Stimulated activated CD8-positive, alpha-beta memory T cell treated with anti-CD3 and anti-CD28 coated beads, Interleukin-2, amount 100 ng/mL, for 48 hours (primary cell): ENCODE measurements at regions not wholly inside any gene's neighbourhood (a gene's known extent, or its start where the extent isn't known, plus 50 kb on each side); places are given as distances from the start of the nearest gene placed in this dataset.
A peak's percentile ranks its signal among the peaks of the same experiment; 100 is the strongest.
"Not testable (repeated sequence)": the region's sequence is repeated elsewhere in the genome, so short reads cannot be mapped to it uniquely, and the experiment has no call there.

Experiments used
- DNase-seq, 2 donors: peaks; one replicate each; pipeline ENCODE4 v3.0.0-alpha.2; 2020; ENCODE audit warnings: low read depth in 2 of 2

GRCh38 chr2:87315183-87315902 lies 293.7 kb upstream of the PLGLB1 start:
- not testable (repeated sequence) for DNase-seq

GRCh38 chr2:87317193-87317592 lies 295.5 kb upstream of the PLGLB1 start:
- not testable (repeated sequence) for DNase-seq

DNA sequence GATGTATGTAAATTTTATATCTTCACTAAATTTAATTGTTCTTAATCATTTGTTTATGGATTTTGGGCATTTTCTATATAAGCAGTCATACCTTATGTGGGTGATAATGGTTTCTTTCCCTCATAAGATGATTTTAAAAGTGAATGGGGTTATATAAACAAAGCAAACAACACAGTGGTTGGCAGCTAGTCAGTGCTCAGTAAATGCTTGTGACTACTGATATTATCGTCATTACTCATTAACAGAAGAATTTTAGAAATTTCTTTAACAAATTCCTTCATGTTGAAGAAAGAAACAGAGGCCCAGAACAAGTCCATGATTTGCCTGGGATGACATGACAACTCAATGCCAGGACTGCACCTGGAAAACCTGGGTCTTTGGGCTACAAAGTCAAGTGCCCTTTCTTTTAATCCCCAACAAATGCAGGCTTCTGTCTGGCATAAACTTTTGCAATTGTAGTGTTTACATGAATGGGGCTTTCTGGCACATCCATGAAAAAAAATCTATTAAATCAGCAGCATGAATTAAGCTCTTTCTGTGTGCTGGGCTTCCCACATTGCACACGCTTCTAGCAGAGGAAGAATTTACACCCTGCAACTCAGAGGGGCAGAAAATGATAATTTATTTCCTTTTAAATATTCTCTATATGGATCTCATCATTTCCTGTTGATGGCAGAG lies 297.3 kb upstream of the PLGLB1 start:
- DNase-seq = not testable (repeated sequence)

DNA sequence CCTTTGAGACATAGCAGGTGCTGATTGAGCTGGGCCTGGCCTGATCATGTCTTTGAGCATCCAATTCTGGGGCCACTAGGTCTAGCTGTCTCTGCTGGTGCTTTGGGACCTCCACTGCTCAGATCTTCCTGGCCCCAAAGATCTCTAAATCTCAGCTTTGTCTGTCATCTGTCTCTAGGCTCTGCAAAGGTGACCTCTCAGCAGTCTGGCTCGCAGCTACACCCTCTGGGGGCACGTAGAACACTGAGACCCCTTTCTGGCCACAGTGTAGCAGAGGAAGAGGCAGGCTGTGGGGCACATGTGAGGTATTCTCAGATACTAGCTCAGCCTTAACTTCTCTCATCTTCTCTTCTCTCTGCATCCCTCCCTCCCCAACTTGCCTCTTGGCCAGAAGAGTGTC lies 298.1 kb upstream of the PLGLB1 start:
- not testable (repeated sequence) for DNase-seq

GRCh38 chr2:87321201-87321600 lies 299.6 kb upstream of the PLGLB1 start:
- DNase-seq = not testable (repeated sequence)

GRCh38 chr2:87324335-87325041 lies 302.8 kb upstream of the PLGLB1 start:
- not testable (repeated sequence) for DNase-seq

DNA sequence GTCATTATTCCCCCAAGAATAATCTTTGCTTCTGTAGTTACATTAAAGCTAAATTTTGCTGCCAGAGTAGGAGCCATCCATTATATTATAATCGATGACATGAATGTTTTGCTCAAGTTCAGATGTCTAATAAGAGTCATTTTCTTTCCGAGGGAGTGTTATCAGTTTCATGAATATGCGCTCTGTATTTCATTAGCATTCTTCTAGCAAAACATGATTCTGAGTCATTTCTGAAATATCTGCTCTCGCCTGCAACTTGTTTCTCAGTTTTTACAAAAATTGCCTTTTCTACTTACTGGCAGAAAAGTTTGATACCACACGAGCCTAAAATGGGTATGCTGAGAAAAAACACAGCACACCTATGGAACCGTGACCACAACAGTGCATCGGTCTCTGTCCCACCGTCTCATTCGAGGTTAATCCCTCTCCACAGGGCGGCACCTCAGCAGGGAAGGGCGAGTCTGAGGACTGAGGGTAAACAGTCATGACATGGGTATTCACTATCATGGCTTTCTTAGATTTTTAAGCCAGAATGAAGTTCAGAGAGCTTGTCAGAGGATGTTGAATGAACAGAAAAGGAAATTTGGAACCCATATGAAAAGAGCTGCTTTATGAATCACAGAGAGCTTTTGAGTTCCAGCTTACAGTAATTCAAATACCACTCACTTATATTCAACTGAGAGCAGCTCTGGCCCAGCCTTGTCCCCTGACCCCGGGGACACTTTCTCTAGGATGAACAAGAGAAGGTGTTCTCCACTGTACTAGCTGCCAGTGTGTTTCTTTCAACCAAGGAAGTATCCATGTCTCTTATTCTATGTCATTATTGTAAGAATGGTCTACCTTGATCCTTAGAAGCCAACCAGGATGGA lies 303.6 kb upstream of the PLGLB1 start:
- not testable (repeated sequence) for DNase-seq

DNA sequence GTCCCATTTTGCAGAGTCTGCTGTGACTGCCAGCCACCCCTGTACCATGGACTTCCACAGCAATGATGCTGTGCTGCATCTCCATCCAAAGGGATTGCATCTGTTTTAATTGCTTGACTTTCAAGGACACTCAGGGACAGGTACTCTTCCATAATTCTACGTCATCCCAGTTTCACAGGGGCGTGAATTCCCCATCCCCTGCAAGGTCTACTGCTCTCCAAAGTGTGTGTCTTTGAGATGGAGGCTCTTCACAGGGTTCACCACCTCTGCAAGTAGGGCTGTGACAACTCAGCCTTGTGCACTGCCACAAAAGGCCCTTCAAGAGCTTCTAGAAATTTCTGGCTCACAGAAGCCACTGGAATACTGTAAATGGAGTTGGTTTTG lies 304.3 kb upstream of the PLGLB1 start:
- not testable (repeated sequence) for DNase-seq

DNA sequence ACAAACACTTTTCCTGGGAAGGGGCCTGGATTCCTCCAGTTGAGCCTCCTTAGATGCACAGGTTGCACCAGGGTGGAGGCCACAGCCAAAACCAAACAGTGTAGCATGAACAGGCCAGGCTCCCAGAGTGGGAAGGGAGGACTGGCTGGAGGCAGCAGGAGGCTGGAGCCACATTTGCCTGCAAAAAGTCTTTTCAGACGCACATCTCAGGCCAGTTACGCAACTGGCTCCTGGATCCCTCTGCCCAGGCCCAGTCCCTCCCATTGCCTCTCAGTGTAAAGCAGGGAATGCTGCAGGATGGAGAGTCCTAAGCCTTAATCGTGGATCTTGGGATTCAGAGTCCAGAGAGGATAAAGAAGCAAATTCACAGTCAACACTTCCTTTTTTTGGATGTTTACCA lies 305.1 kb upstream of the PLGLB1 start:
- DNase-seq = not testable (repeated sequence)

- DNase-seq = not testable (repeated sequence)
Observed at GRCh38 chr2:87327648-87328371, 306.2 kb upstream of the PLGLB1 start.

DNA sequence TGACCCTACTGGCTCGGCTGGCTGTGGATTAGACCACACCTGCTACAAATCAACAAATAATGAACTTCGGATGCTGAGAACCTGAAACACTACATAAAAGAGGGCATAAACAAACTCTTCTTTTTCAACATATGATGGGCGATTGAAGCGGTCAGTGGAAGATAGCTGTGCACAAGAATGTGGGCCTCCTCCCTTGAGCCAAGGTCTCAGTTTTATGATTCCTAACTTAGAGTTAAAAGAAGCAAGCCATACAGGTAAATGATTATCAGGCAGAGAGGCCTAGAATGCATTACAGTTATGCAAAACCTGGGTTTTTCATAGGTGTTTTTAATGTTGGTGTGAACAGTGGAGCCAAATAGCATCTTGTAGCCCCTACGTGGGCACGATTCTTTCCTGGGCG lies 307.9 kb upstream of the PLGLB1 start:
- DNase-seq = not testable (repeated sequence)

DNA sequence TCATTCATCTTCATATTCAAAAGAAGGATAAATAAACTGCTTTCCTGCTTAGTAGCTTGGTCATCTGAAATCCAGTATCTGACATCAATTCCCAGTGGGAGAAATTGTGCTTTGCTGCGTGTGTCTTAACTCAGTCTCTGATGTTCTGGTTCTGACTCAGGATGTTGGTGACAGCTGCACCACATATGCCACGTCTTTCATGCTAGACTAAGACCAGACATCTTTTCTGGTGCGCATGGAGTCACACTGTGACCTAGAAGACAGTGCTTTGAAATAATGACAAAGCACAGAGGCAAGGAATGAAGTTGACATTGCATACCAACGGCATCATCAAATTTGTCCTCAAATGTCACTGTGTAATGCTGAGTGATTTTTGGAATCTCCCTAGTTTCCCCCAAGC lies 308.8 kb upstream of the PLGLB1 start:
- DNase-seq = not testable (repeated sequence)

DNA sequence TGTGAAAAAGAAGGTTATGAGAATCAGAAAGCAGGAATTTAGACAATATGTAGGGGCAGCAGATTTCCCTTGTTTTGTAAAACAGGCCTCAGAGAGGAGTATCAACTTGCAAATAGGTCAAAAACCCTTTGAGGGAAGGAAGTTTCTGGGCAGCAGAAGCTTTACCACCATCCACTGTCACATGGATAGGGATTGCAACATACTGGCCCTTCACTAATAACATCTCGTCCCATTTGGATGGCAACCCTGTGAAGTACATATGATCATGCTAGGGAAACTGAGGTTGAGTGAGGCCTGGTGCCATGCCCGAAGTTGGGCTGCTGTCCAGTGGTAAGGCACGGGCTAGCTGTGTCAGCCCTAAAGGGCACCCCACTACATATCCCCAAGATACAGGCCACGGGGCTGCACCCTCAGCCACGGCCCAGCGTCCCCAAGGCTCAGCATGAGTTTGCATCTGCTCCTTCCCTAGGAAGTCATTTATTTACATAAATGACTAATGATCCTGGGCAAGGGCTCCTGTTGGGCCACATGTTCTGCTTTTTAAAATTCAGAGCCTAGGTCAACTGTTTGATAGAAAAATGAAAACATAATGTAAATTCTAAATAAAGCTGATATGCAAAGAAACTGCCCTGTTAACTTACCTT lies 310.4 kb upstream of the PLGLB1 start:
- not testable (repeated sequence) for DNase-seq

DNA sequence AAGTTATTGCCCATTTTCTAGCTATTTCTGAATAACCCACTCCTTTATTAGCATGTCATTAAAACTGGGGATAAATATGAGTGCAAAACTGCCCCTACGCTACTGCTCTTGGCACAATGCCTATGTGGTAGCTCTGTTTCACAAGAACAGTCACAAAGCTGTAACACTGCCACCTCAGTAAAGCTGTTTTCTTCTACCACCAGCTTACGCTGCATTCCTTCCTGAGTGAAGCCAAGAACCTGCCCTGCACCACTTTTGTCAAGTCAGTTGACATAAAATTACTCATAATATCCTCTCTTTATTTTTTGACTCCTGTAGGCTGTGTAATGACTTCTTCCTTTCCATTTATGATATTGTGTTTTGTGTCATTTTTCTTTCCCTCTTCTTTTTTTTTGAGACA lies 313.2 kb upstream of the PLGLB1 start:
- DNase-seq = not testable (repeated sequence)

GRCh38 chr2:87338998-87339397 lies 317.4 kb upstream of the PLGLB1 start:
- not testable (repeated sequence) for DNase-seq

DNA sequence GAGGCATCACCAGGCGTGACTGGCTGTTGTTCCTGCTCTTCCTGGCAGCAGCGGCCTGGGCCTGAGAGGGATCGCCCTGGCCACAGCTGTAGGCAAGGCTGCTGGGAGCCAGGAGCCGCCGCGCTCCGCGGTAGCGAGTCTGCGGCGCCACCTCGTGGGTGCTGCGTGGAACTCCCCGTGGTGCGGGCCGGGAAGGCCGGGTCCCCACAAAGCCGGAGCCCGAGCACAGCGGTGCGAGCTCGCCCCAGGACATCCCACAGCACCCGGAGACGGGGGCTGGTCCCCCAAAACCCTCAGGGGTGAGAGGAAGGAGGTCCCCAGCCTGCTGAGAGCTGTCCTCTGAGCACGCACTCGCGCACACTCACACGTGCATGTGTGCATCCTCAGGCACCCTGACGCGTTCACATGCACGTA lies 320.0 kb upstream of the PLGLB1 start:
- peak; percentile 3 to 37 for DNase-seq

DNA sequence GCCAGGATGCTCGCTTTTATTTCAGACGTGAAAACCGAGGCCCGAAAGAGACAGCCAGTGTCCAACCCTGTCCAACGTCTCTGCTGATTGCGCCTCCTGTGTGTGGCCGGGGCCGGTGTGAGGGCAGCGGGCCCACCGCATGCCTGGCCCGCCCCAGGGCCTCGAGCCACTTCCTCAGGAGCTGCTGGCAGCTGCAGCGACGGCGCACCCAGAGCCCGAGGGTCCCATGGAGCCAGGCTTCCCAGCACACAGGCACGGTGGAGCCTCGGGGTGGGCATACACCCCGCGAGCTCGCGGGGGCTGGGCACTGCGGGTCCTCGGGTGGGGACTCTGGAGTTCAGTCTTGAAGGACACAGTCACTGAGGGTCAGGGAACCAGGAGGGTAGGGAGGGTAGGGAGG lies 320.5 kb upstream of the PLGLB1 start:
- not testable (repeated sequence) for DNase-seq

GRCh38 chr2:87343347-87343746 lies 321.7 kb upstream of the PLGLB1 start:
- DNase-seq = not testable (repeated sequence)

DNA sequence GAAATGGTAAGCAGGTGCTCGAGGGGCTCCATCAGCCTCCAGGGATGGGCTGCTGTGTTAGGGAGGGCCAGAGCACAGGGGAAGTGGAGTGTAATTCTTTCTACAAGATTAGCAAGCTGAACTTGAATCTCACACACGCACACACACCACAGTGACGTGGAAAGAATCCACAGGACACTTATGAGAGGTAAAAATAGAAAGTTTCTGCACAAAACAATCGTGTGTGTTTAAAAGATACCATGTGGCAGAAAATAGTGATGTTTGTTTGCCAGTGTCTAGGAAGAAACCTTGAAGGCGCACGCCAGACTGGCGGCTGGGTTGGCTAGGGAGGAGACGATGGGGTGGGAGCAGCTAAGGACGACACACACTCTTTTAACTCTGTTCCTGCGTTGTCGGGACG lies 323.6 kb upstream of the PLGLB1 start:
- not testable (repeated sequence) for DNase-seq

GRCh38 chr2:87348556-87348955 lies 326.9 kb upstream of the PLGLB1 start:
- not testable (repeated sequence) for DNase-seq
